H9 (cell line): ENCODE measurements at regions not wholly inside any gene's neighbourhood (a gene's known extent, or its start where the extent isn't known, plus 50 kb on each side); places are given as distances from the start of the nearest gene placed in this dataset.

Experiments used
- DNase-seq: peaks from one replicate; pipeline ENCODE4 v3.0.0-alpha.2; 2017
- H2AFZ ChIP-seq: one replicate; pipeline ENCODE4 v1.6.1; 2013; ENCODE audit warnings: mild to moderate bottlenecking, low read length, control low read depth, moderate library complexity
- H2AK5ac ChIP-seq: 2 replicates; pipeline ENCODE4 v1.6.1; 2013; ENCODE audit warnings: low read length, control low read depth, mixed read lengths; ENCODE audit not compliant: insufficient read length
- H2BK120ac ChIP-seq: one replicate; pipeline ENCODE4 v1.6.1; 2013; ENCODE audit warnings: low read depth, mild to moderate bottlenecking, low read length, control low read depth, inconsistent platforms; ENCODE audit not compliant: poor library complexity, severe bottlenecking
- H2BK12ac ChIP-seq: 2 replicates; pipeline ENCODE4 v1.6.1; 2013; ENCODE audit warnings: low read length, control low read depth, mixed read lengths, low read depth; ENCODE audit not compliant: insufficient read length
- H2BK15ac ChIP-seq: 2 replicates; pipeline ENCODE4 v1.6.1; 2013; ENCODE audit warnings: low read depth, low read length, control low read depth
- H2BK20ac ChIP-seq: one replicate; pipeline ENCODE4 v1.6.1; 2013; ENCODE audit warnings: low read depth, mild to moderate bottlenecking, low read length, control low read depth, inconsistent platforms; ENCODE audit not compliant: poor library complexity, severe bottlenecking
- H2BK5ac ChIP-seq: 2 replicates; pipeline ENCODE4 v1.6.1; 2013; ENCODE audit warnings: low read length, control low read depth, mixed read lengths; ENCODE audit not compliant: insufficient read length
- H3K14ac ChIP-seq: 2 replicates; pipeline ENCODE4 v1.6.1; 2013; ENCODE audit warnings: low read length, control low read depth; ENCODE audit not compliant: insufficient read depth
- H3K18ac ChIP-seq: 2 replicates; pipeline ENCODE4 v1.6.1; 2013; ENCODE audit warnings: low read depth, mild to moderate bottlenecking, mixed read lengths, low read length, control low read depth; ENCODE audit not compliant: insufficient read length
- H3K23ac ChIP-seq: 2 replicates; pipeline ENCODE4 v1.6.1; 2013; ENCODE audit warnings: low read length, control low read depth, mixed read lengths, low read depth; ENCODE audit not compliant: insufficient read length
- H3K23me2 ChIP-seq: 2 replicates; pipeline ENCODE4 v1.6.1; 2013; ENCODE audit warnings: low read depth, mild to moderate bottlenecking, mixed read lengths, low read length, control low read depth; ENCODE audit not compliant: insufficient read length, poor library complexity, severe bottlenecking
- H3K27ac ChIP-seq: 2 replicates; pipeline ENCODE4 v1.5.1; 2013; ENCODE audit warnings: low read length, control low read depth, mixed read lengths, low read depth; ENCODE audit not compliant: insufficient read length
- H3K27me3 ChIP-seq: 2 replicates; pipeline ENCODE4 v1.6.1; 2013; ENCODE audit warnings: low read length, control low read depth, inconsistent platforms; ENCODE audit not compliant: insufficient read depth
- H3K4ac ChIP-seq: 2 replicates; pipeline ENCODE4 v1.6.1; 2013; ENCODE audit warnings: low read depth, mild to moderate bottlenecking, control low read depth, inconsistent platforms, low read length, moderate library complexity
- H3K4me1 ChIP-seq: 2 replicates; pipeline ENCODE4 v1.6.1; 2013; ENCODE audit warnings: low read length, control low read depth, inconsistent platforms; ENCODE audit not compliant: insufficient read depth
- H3K4me2 ChIP-seq: 2 replicates; pipeline ENCODE4 v1.6.1; 2013; ENCODE audit warnings: low read length, control low read depth, mixed read lengths; ENCODE audit not compliant: insufficient read length, insufficient read depth
- H3K56ac ChIP-seq: 2 replicates; pipeline ENCODE4 v1.6.1; 2013; ENCODE audit warnings: low read depth, mild to moderate bottlenecking, mixed read lengths, low read length, control low read depth; ENCODE audit not compliant: insufficient read length
- H3K79me1 ChIP-seq: 2 replicates; pipeline ENCODE4 v1.6.1; 2013; ENCODE audit warnings: low read depth, mild to moderate bottlenecking, moderate library complexity, low read length, control low read depth, inconsistent platforms; ENCODE audit not compliant: insufficient read depth, poor library complexity, severe bottlenecking
- H3K79me2 ChIP-seq: 2 replicates; pipeline ENCODE4 v1.6.1; 2013; ENCODE audit warnings: low read length, control low read depth, inconsistent platforms; ENCODE audit not compliant: insufficient read depth
- H3K9ac ChIP-seq: 2 replicates; pipeline ENCODE4 v1.6.1; 2013; ENCODE audit warnings: low read length, control low read depth, mixed read lengths; ENCODE audit not compliant: insufficient read length; ENCODE audit errors: extremely low read depth
- H3K9me3 ChIP-seq: one replicate; pipeline ENCODE4 v1.6.1; 2013; ENCODE audit warnings: low read depth, low read length, inconsistent platforms; ENCODE audit not compliant: control insufficient read depth
- H3T11ph ChIP-seq: one replicate; pipeline ENCODE4 v1.6.1; 2013; ENCODE audit warnings: mild to moderate bottlenecking, low read length, control low read depth, inconsistent platforms
- H4K20me1 ChIP-seq: one replicate; pipeline ENCODE4 v1.6.1; 2013; ENCODE audit not compliant: control insufficient read depth, insufficient read length, insufficient read depth
- H4K5ac ChIP-seq: 2 replicates; pipeline ENCODE4 v1.6.1; 2013; ENCODE audit warnings: low read depth, mild to moderate bottlenecking, mixed read lengths, low read length, control low read depth; ENCODE audit not compliant: insufficient read length
- H4K8ac ChIP-seq: replicated peaks from 2 replicates; pipeline ENCODE4 v1.6.1; 2013; ENCODE audit warnings: low read length, control low read depth, mixed read lengths, low read depth; ENCODE audit not compliant: insufficient read length
- H4K91ac ChIP-seq: 2 replicates; pipeline ENCODE4 v1.6.1; 2013; ENCODE audit warnings: low read depth, mild to moderate bottlenecking, moderate library complexity, mixed read lengths, low read length, control low read depth; ENCODE audit not compliant: insufficient read length
- H3K27ac Mint-ChIP-seq, 3 experiments: 2 replicates in 2 of 3; 3 replicates in 1 of 3; pipeline ENCODE4 v1.8.0; 2020 to 2021; ENCODE audit warnings: mixed read lengths in 3 of 3, mild to moderate bottlenecking in 1 of 3, moderate library complexity in 1 of 3
- H3K27me3 Mint-ChIP-seq: 2 replicates; pipeline ENCODE4 v1.8.0; 2021; ENCODE audit warnings: low read depth, mild to moderate bottlenecking, moderate library complexity, mixed read lengths
- H3K36me3 Mint-ChIP-seq, 3 experiments: 2 replicates in 2 of 3; 3 replicates in 1 of 3; pipeline ENCODE4 v1.8.0; 2020 to 2021; ENCODE audit warnings: low read depth in 3 of 3, mixed read lengths in 3 of 3; ENCODE audit not compliant: insufficient read depth in 1 of 3
- H3K4me1 Mint-ChIP-seq, 2 experiments: 2 replicates each; pipeline ENCODE4 v1.8.0; 2020; ENCODE audit warnings: mixed read lengths in 2 of 2
- H3K4me3 Mint-ChIP-seq, 2 experiments: 2 replicates in 1 of 2; 3 replicates in 1 of 2; pipeline ENCODE4 v1.8.0; 2020 to 2021; ENCODE audit warnings: mild to moderate bottlenecking in 2 of 2, mixed read lengths in 2 of 2, moderate library complexity in 1 of 2
- H3K9me3 Mint-ChIP-seq, 2 experiments: 2 replicates in 1 of 2; 3 replicates in 1 of 2; pipeline ENCODE4 v1.8.0; 2020; ENCODE audit warnings: mild to moderate bottlenecking in 2 of 2, mixed read lengths in 2 of 2, moderate library complexity in 1 of 2
- CTCF ChIP-seq: fragments of 200-600 bp; sonication (generic); conservative IDR thresholded peaks from 3 replicates; pipeline ENCODE4 v1.8.0; 2021; ENCODE audit warnings: antibody characterized with exemption, mild to moderate bottlenecking
- whole genome bisulfite sequencing: extraction: QIAGEN DNeasy Blood & Tissue Kit; methylation state at CpG from one replicate; pipeline ENCODE4 v1.1.7; 2013; ENCODE audit warnings: missing lambda C conversion rate, low lambda C conversion rate, mixed read lengths; ENCODE audit not compliant: insufficient read length; ENCODE audit errors: extremely low coverage; 5-methylcytosine and 5-hydroxymethylcytosine counted together

GRCh38 chr16:55982597-55982996, 107.4 kb upstream of the CES5A start:
- Histone ChIP-seq H3K4me1 (peaks cover 2% of the 10 kb centered on the region; the same call in 1 of the 2 replicates), H4K91ac (no peak overlapping the region), H3K14ac (no peak overlapping the region), H3K79me2 (no peaks in the 10 kb centered on the region), H2AFZ (no peak overlapping the region), H3K27me3 (no peaks in the 10 kb centered on the region), H3K79me1 (no peaks in the 10 kb centered on the region), H3K56ac (no peak overlapping the region), H2BK12ac (no peak overlapping the region), H4K20me1 (no peaks in the 10 kb centered on the region), H3K23ac (no peak overlapping the region), H4K8ac (no peak overlapping the region), H3K23me2 (no peaks in the 10 kb centered on the region), H2BK20ac (no peak overlapping the region), H2BK5ac (no peak overlapping the region), H3T11ph (no peak overlapping the region), H2AK5ac (no peak overlapping the region), H4K5ac (no peak overlapping the region), H3K9me3 (no peaks in the 10 kb centered on the region), H3K4me2 (no peak overlapping the region), H3K4ac (no peak overlapping the region), H2BK15ac (no peak overlapping the region), H3K9ac (no peak overlapping the region), H3K18ac (no peak overlapping the region), H3K27ac (no peak overlapping the region), H2BK120ac (no peak overlapping the region)
- no CpG with 5 or more reads among the region's 1 CpG for WGBS
- TF ChIP-seq CTCF, result no peak
- no peak for DNase-seq
- Mint-ChIP-seq H3K27me3 (no peaks in the 10 kb centered on the region), H3K27ac (no peak overlapping the region), H3K4me1 (peaks cover 13 to 16% of the 10 kb centered on the region in 2 experiments), H3K4me3 (no peak overlapping the region), H3K9me3 (no peaks in the 10 kb centered on the region; a peak in 1 of 5 replicates), H3K36me3 (peaks cover 0 to 1% (median 0%) of the 10 kb centered on the region in 3 experiments; a peak in 1 of 7 replicates)
